GM23338 (cell line): ENCODE measurements at regions not wholly inside any gene's neighbourhood (a gene's known extent, or its start where the extent isn't known, plus 50 kb on each side); places are given as distances from the start of the nearest gene placed in this dataset.

Experiments
- ATAC-seq: fragments of 200-7000 bp; cut with Tn5 transposase; 3 replicates; pipeline ENCODE4 v1.9.1; 2020
- DNase-seq: peaks from one replicate; pipeline ENCODE4 v3.0.0-alpha.2; 2015; ENCODE audit warnings: low spot score
- H2AFZ ChIP-seq: fragments of 200-600 bp; sonication (generic); 2 replicates; pipeline ENCODE4 v1.8.0; 2016; ENCODE audit warnings: antibody characterized with exemption, mild to moderate bottlenecking, moderate library complexity
- H3F3A ChIP-seq: fragments of 200-600 bp; sonication (generic); replicated peaks from 2 replicates; pipeline ENCODE4 v1.8.0; 2017; ENCODE audit warnings: antibody characterized with exemption, mixed run types, low read depth
- H3K27ac ChIP-seq: fragments of 200-600 bp; sonication (generic); 2 replicates; pipeline ENCODE4 v1.6.1; 2016; ENCODE audit warnings: low read depth
- H3K27me3 ChIP-seq: fragments of 200-600 bp; sonication (generic); 2 replicates; pipeline ENCODE4 v1.8.0; 2016; ENCODE audit warnings: mild to moderate bottlenecking, mixed run types, moderate library complexity; ENCODE audit not compliant: insufficient read depth
- H3K36me3 ChIP-seq: fragments of 200-600 bp; sonication (generic); 2 replicates; pipeline ENCODE4 v1.8.0; 2016; ENCODE audit warnings: mild to moderate bottlenecking; ENCODE audit not compliant: insufficient read depth
- H3K4me1 ChIP-seq: fragments of 200-600 bp; sonication (generic); 2 replicates; pipeline ENCODE4 v1.8.0; 2016; ENCODE audit warnings: mild to moderate bottlenecking, moderate library complexity; ENCODE audit not compliant: insufficient read depth
- H3K4me2 ChIP-seq: fragments of 200-600 bp; sonication (generic); 2 replicates; pipeline ENCODE4 v1.7.1; 2017; ENCODE audit warnings: mixed run types
- H3K4me3 ChIP-seq: fragments of 200-600 bp; sonication (generic); 2 replicates; pipeline ENCODE4 v1.6.1; 2016; ENCODE audit warnings: mixed run types
- H3K79me2 ChIP-seq: fragments of 200-600 bp; sonication (generic); replicated peaks from 2 replicates; pipeline ENCODE4 v1.8.0; 2017; ENCODE audit warnings: mild to moderate bottlenecking; ENCODE audit not compliant: insufficient read depth
- H3K9me2 ChIP-seq: fragments of 200-600 bp; sonication (generic); 2 replicates; pipeline ENCODE4 v1.8.0; 2017; ENCODE audit not compliant: insufficient read depth
- H4K20me1 ChIP-seq: fragments of 200-600 bp; sonication (generic); replicated peaks from 2 replicates; pipeline ENCODE4 v1.8.0; 2017; ENCODE audit warnings: mild to moderate bottlenecking; ENCODE audit not compliant: insufficient read depth
- H3K27ac Mint-ChIP-seq: 2 replicates; pipeline ENCODE4 v1.8.0; 2020; ENCODE audit warnings: inconsistent platforms, mild to moderate bottlenecking, moderate library complexity, mixed read lengths
- H3K27me3 Mint-ChIP-seq: 3 replicates; pipeline ENCODE4 v1.8.0; 2022; ENCODE audit warnings: low read depth, mild to moderate bottlenecking, moderate library complexity, mixed read lengths, inconsistent platforms; ENCODE audit not compliant: insufficient read depth, poor library complexity
- H3K36me3 Mint-ChIP-seq: 3 replicates; pipeline ENCODE4 v1.8.0; 2021; ENCODE audit warnings: low read depth, mild to moderate bottlenecking, inconsistent platforms, moderate library complexity, mixed read lengths
- H3K4me1 Mint-ChIP-seq: 3 replicates; pipeline ENCODE4 v1.8.0; 2020; ENCODE audit warnings: mild to moderate bottlenecking, inconsistent platforms, mixed read lengths
- H3K4me3 Mint-ChIP-seq: 3 replicates; pipeline ENCODE4 v1.8.0; 2021; ENCODE audit warnings: moderate library complexity, mild to moderate bottlenecking, inconsistent platforms, mixed read lengths
- H3K9me3 Mint-ChIP-seq: 3 replicates; pipeline ENCODE4 v1.8.0; 2020; ENCODE audit warnings: moderate library complexity, mild to moderate bottlenecking, inconsistent platforms, mixed read lengths
- CREB1 ChIP-seq: fragments of 250-450 bp; sonication (Bioruptor Pico); IDR thresholded peaks from 2 replicates; pipeline ENCODE4 v1.5.0; 2020; ENCODE audit warnings: low read depth, mild to moderate bottlenecking, moderate library complexity
- EZH2phosphoT487 ChIP-seq: fragments of 200-600 bp; sonication (generic); IDR thresholded peaks from one replicate; pipeline ENCODE4 v1.8.1; 2018; ENCODE audit warnings: antibody characterized with exemption; ENCODE audit not compliant: unreplicated experiment
- JUNB ChIP-seq: IDR thresholded peaks from one replicate; pipeline ENCODE4 v1.6.1; 2016; ENCODE audit warnings: antibody characterized with exemption; ENCODE audit not compliant: unreplicated experiment
- NANOG ChIP-seq: IDR thresholded peaks from 2 replicates; pipeline ENCODE4 v1.6.1; 2016; ENCODE audit warnings: antibody characterized with exemption, borderline replicate concordance
- POLR2AphosphoS5 ChIP-seq: IDR thresholded peaks from 2 replicates; pipeline ENCODE4 v1.6.1; 2016; ENCODE audit warnings: antibody characterized with exemption, low read depth
- ZNF114 ChIP-seq: fragments of 250-450 bp; sonication (Bioruptor Pico); IDR thresholded peaks from 2 replicates; pipeline ENCODE4 v1.5.0; 2020; ENCODE audit warnings: mild to moderate bottlenecking, moderate library complexity
- ZNF331 ChIP-seq: fragments of 250-450 bp; sonication (Bioruptor Pico); IDR thresholded peaks from 2 replicates; pipeline ENCODE4 v1.5.0; 2020; ENCODE audit warnings: low read depth, mild to moderate bottlenecking, moderate library complexity
- ZNF462 ChIP-seq: fragments of 250-450 bp; sonication (Bioruptor Pico); IDR thresholded peaks from 2 replicates; pipeline ENCODE4 v1.5.0; 2020; ENCODE audit warnings: mild to moderate bottlenecking, moderate library complexity

GRCh38 chr10:80769700-80770160 is 232.0 kb downstream of the SH2D4B start:
- Histone ChIP-seq H3K79me2 (no peaks in the 10 kb centered on the region), H3F3A (no peaks in the 10 kb centered on the region), H3K36me3 (no peaks in the 10 kb centered on the region), H3K27me3 (no peaks in the 10 kb centered on the region), H3K4me1 (peaks cover 7% of the 10 kb centered on the region), H3K9me2 (0 out of 2 replicates have a peak, but pooled peaks cover 5% of the 10 kb centered on the region), H4K20me1 (no peaks in the 10 kb centered on the region), H3K4me2 (no peak overlapping the region), H3K27ac (no peak overlapping the region), H2AFZ (peak overlapping the region; percentile 92), H3K4me3 (no peak overlapping the region)
- ATAC-seq (no peak), DNase-seq (peak; percentile 5)
- H3K4me3 Mint-ChIP-seq = no peak overlapping the region
- no peak for TF ChIP-seq ZNF331 (CRISPR knock-in tag)
- no peak for TF ChIP-seq EZH2phosphoT487
- TF ChIP-seq ZNF462 (CRISPR knock-in tag) = no peak
- TF ChIP-seq NANOG = no peak
- no peak for TF ChIP-seq CREB1
- no peak overlapping the region; the same call in 1 of the 2 replicates for H3K27ac Mint-ChIP-seq
- H3K36me3 Mint-ChIP-seq = no peaks in the 10 kb centered on the region
- no peaks in the 10 kb centered on the region for H3K9me3 Mint-ChIP-seq
- peaks cover 2% of the 10 kb centered on the region for H3K27me3 Mint-ChIP-seq
- H3K4me1 Mint-ChIP-seq = peaks cover 15% of the 10 kb centered on the region

DNA sequence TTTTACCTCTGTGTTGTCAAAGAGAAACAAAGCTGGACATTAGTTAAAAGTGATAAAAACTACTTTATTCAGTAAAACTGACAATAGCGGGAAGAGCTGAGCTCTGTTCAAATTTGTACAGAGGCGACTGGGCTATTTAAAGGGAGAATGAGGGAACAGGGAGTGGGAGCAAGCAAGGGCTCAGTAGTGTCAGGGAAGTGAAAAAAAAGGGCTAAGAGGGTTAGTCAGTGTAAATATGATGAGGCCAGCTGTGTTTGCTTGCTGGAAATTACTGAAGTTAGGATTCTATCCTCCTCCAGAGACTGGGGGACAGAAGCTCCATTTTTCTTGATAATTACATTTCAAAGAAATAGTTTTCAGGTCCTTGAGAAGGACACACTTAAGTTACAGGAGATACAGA is 232.5 kb downstream of the SH2D4B start:
- H3K4me3 Mint-ChIP-seq = no peak overlapping the region
- ATAC-seq (no peak), DNase-seq (no peak)
- H3K36me3 ChIP-seq = no peaks in the 10 kb centered on the region
- H3K79me2 ChIP-seq = no peaks in the 10 kb centered on the region
- 0 out of 2 replicates have a peak, but pooled peaks cover 5% of the 10 kb centered on the region for H3K9me2 ChIP-seq
- H3K9me3 Mint-ChIP-seq = no peaks in the 10 kb centered on the region
- peak overlapping the region; percentile 92; the same call in 1 of the 2 replicates for H2AFZ ChIP-seq
- H3K4me1 ChIP-seq = peaks cover 7% of the 10 kb centered on the region
- no peaks in the 10 kb centered on the region for H4K20me1 ChIP-seq
- H3K36me3 Mint-ChIP-seq = no peaks in the 10 kb centered on the region
- peaks cover 2% of the 10 kb centered on the region for H3K27me3 Mint-ChIP-seq
- no peaks in the 10 kb centered on the region for H3K27me3 ChIP-seq
- H3K27ac ChIP-seq = no peak overlapping the region
- no peaks in the 10 kb centered on the region for H3F3A ChIP-seq
- no peak overlapping the region for H3K4me2 ChIP-seq
- H3K4me3 ChIP-seq = no peak overlapping the region
- no peak overlapping the region for H3K27ac Mint-ChIP-seq
- peaks cover 15% of the 10 kb centered on the region for H3K4me1 Mint-ChIP-seq
- TF ChIP-seq JUNB (no peak), EZH2phosphoT487 (no peak), POLR2AphosphoS5 (no peak), ZNF114 (no peak)
